Left kidney (tissue), 1 donor: ENCODE measurements at regions not wholly inside any gene's neighbourhood (a gene's known extent, or its start where the extent isn't known, plus 50 kb on each side); places are given as distances from the start of the nearest gene placed in this dataset.

ENCODE experiments used
- DNase-seq: peaks from one replicate; pipeline ENCODE4 v3.0.0-alpha.2; 2013

DNA sequence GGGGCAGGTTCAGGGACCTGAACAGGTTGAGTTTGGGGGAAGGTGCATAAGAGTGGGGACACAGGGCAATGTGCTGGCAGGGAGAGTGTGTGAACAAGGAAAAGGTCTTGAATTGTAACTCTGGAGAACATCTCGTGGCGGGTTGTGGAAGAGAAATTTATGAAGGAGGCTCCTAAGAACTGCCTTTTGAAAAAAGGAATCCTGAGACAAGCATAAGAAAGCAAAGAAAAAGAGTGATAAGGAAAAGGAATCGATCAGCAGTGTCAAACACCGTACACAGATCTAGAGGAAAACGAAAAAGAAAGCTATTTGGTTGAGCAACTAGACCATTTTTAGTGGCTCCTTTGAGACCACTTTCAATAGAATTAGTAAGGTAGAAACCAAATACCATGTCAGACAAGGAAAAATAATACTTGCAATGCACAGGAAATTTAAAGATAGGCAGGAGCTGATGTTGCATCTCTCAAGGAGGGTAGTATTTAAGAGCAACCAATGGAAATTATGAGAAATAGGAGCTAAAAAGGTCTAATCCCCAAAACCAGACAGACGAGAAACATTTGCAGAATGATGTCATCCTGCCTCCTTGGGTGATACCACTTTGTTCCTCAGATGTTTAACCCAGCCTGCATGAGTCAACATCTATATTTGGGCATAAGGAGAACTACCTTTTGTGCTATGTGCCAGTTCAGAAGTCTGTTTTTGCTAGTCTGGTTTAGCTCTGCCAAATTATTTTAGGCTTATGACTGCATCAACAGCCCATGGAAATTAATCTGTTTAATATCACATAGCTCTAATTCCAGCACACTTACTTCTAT, 64.5 kb upstream of the STK38L start:
- no peak for DNase-seq

DNA sequence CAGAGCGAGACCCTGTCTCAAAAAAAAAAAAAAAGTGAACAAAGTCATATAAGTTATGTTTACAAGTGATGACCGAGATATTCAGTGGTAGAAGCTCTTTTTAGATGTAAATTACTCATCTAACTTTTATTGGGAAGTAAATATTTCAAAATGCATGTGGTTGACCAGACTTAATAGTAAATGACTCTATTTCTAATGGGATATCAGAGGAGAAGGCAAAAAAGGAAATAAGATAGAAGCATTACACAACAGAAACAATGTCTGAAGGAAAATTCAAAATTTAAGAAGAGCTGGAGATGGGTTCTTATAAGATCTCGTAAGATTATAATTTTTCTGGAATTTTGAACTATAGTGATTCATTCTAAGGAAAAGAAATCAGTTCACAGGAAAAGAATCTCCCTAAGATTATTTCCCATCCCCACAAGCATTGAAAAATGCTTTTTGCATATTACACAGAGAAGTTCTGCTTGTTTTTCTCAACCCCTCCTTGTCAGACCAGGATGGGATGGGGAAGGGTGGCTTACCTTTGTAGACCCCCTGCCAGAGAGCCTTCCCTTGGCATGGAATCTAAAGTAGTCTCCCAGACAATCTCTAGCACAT, 63.1 kb upstream of the STK38L start:
- DNase-seq, result no peak

DNA sequence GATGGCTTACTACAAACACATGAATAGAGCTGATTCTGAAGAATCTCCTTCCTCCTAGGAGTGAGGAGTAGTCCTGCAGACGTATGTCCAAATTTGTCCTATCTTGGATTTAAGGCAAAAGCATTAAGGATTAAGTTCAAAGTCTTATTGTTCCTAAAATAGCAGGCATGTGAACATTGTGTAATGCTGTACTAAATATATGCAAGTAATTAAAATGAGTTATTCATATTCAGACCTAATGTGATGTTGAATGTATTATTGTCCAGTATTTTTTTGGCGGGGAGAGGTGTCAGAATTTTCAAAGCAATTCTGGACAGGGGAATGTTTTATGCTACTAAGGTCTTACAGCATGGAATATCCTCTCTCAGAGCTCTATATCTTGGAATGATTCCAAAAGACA, 60.7 kb upstream of the STK38L start:
- DNase-seq, result no peak

DNA sequence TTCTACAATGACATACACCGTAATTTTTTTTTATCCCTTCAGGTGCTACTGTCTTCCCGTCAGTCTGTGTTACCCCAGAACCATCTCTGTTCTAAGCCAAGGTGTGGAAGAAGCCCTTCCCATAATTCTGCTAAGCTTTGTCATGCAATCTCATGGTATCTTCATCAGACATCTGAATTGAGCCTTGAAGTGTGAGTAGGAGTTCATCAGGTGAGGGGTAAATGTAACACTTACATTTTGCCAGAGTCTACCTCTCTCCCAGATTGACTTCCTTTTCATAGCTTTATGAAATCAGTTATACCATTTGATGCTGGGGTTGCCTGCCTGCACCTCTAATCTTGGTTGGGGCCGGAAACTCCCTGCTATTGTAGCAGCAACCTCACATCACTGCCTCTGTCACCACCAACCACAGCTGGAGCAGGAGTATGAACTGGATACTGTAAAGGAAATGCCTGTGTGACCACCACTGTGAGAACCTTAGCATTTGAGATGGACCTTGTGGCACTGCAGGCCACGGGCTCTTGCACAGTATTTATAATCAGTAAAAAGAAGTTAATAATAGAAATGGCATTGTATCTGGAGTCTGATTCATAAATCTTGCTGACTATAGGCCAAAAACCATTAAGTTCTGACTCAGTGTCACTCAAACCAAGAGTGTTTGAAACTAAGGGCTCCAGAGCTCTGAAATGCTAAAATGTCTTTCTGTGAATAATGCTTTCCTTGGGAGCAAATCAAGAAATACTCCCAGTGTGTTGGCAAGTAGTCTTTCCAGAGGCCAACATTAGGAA, 58.7 kb upstream of the STK38L start:
- no peak for DNase-seq

DNA sequence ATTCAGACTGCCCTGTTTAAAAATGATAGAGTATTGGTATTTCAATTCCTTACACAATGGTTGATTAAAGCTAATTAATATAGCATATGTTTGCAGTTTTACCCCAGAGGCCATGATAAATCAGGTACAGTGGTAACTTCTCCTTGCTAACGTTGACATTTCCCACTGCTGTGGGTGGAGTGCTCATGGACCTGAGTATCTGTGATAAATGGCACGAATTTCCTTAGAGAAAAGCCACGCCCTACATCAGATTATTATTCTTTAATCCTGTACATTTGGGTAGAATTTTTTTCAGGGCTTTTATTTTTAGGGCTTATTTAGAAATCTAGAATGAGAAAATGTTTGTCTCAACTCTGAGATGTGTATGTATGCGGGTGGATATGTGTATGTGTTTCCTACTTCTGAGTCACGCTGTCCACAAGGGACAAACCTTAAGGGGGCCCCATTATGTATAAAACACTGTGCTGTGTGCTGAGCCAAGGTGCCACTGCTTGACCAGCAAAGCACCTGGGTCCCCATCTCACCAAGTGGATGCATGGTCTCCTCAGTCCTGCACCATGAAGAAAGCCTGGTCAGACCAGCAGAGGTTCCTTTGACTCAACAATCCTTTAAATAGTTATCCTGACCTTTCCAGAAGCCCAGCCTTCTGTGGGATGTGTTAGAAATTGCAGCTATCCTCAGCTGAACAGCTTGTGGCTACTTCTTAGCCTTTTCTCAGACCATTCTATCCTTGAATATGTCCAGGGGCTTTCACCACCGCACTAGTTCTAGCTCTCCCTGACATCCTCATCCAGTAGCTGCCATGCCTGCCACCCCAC, 57.9 kb upstream of the STK38L start:
- no peak for DNase-seq

GRCh38 chr12:27187697-27188096, 56.4 kb upstream of the STK38L start:
- no peak for DNase-seq

DNA sequence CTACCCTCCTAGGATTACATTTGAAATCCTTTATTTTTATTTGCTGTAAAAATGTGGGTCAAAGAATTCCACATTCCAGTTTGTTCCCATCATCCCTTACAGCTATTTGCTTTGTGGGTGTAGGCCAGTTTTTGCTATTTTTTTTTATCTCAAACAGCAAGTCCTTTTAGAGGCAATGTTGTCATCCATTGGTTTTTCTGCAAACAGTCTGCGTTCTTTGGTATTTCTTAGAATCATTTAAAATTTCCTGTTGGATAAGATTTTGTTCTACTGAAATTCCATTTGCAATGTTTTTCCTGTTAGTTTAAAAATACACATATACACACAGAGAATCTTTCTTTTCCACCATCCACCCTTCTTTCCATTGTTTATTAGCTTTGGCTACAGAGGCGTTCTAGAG, 53.3 kb upstream of the STK38L start:
- DNase-seq, result no peak

DNA sequence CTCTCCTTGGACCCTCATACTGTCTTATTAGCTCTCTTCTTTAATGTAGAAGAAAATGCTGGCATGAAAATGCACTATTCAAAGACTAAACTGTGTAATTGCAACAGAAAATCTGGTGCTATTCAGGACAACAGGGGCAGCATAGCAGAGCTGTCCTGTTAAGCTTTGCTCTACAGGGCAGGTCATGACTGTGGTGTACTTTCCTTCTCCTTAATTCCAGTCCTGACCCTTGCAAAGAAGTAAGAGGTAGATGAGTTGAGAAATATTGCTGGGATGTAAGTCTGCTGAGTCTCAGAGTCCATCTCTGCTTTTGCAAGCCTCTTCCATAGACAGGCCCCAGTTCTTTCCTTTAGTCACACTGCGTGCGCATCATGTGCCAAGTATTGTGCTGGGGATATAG, 52.6 kb upstream of the STK38L start:
- no peak for DNase-seq

DNA sequence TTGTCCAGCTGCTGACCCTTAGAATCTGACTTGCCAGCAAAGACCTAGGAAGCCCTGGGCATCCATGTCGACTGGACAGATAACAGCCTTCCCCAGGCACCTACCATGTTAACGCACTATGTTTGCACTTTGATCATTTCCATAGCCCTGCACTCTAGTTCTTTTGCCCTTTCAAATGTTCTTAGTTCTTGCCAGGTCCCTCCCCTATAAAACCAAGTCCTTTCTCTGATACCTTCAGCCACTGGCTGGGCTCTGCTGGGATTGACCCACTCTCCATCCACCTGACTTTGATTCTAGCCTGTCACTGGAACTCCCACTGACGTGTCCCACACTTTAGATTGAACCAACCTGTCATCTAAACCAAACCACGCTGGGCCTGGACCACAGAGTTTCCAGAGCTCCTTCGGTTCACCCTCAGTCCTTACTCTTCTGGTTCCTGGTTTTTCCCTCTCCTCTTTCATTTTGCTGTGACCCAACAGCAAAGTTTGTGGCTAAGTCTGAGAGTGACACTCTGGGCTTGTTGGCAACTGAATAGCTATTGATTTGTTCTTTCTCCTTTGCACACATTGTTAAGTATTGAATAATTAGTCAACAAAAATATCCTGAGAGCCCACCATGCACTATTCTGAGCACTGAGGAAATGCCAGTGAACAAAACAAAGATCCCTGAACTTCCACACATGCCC, 51.8 kb upstream of the STK38L start:
- no peak for DNase-seq

DNA sequence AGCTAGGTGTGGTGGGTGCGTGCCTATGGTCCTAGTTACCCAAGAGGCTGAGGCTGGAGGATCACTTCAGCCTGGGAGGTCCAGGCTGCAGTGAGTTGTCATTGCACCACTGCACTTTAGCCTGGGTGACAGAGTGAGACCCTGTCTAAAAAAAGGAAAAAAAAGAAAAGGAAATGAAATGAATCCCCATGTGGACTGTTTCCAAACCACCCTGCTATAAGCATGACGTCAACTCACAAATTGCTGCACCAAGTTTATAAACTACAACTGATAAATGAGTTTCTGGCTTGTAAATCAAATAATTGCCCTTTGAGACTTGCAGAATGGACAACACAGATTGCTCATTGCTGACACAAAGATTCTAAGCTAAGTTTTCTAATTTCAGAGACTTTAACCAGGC, 51.0 kb upstream of the STK38L start:
- no peak for DNase-seq

- DNase-seq, result no peak
Measured at GRCh38 chr12:27193854-27194544, 50.1 kb upstream of the STK38L start.
